Nephron (organoid): ENCODE measurements at regions not wholly inside any gene's neighbourhood (a gene's known extent, or its start where the extent isn't known, plus 50 kb on each side); places are given as distances from the start of the nearest gene placed in this dataset.

Experiments
- H3K27ac Mint-ChIP-seq, 3 experiments: 2 replicates each; pipeline ENCODE4 v1.8.0; 2020; ENCODE audit warnings: mixed read lengths in 3 of 3, mild to moderate bottlenecking in 2 of 3, moderate library complexity in 1 of 3
- H3K27me3 Mint-ChIP-seq: 2 replicates; pipeline ENCODE4 v1.8.0; 2021; ENCODE audit warnings: low read depth, mild to moderate bottlenecking, moderate library complexity, mixed read lengths
- H3K36me3 Mint-ChIP-seq: 2 replicates; pipeline ENCODE4 v1.8.0; 2020; ENCODE audit warnings: low read depth, mixed read lengths
- H3K4me1 Mint-ChIP-seq: 2 replicates; pipeline ENCODE4 v1.8.0; 2020; ENCODE audit warnings: mixed read lengths
- H3K4me3 Mint-ChIP-seq, 3 experiments: 2 replicates each; pipeline ENCODE4 v1.8.0; 2020; ENCODE audit warnings: mild to moderate bottlenecking in 3 of 3, mixed read lengths in 3 of 3, moderate library complexity in 2 of 3
- H3K9me3 Mint-ChIP-seq: 2 replicates; pipeline ENCODE4 v1.8.0; 2020; ENCODE audit warnings: mixed read lengths
- TF ChIP-seq, protein P1 (sequence below), 3 experiments: fragments of 200-600 bp; sonication (generic); IDR thresholded peaks; one replicate each; pipeline ENCODE4 v1.5.0; 2021; ENCODE audit warnings: antibody characterized with exemption in 3 of 3; ENCODE audit not compliant: unreplicated experiment in 3 of 3

DNA sequence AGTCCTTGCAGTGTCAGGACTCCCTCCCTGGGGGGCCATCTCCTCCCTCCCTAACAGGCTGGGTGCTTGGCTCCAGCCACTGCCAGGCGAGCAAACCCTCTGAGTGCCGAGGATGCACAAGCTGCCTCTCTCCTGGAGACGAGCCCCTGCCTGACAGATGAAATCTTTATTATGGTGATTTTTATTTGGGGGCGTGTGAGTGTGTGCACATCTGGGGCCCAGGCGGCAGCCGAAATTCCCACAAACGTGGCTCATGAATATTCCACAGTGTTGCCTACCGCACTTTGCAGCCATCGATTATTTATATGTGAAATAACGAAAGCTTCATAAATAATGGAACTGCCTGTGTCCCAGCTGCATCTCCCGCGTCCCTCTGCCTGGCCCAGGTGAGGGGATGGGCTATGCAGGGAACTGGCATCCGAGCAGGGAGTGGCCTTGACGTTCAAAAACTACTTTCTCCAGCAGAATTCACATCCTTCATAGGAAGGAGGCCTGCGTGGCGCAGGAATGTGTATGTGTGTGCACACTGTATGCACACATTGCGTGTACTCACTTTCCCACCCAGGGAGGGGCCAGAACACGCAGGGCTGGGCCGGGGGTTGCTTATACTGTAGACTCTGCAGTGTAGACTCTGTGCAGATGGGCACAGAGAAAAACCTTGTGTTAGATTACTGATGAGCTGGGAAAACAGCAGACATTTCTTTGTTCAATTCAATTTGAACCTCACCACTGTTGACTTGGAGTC is 73.1 kb downstream of the UBIAD1 start:
- peaks cover 57% of the 10 kb centered on the region for H3K27me3 Mint-ChIP-seq
- no peak overlapping the region for H3K4me3 Mint-ChIP-seq
- no peaks in the 10 kb centered on the region for H3K36me3 Mint-ChIP-seq
- peaks cover 4% of the 10 kb centered on the region for H3K9me3 Mint-ChIP-seq
- H3K4me1 Mint-ChIP-seq: peaks cover 41% of the 10 kb centered on the region
- TF ChIP-seq, protein P1, sequence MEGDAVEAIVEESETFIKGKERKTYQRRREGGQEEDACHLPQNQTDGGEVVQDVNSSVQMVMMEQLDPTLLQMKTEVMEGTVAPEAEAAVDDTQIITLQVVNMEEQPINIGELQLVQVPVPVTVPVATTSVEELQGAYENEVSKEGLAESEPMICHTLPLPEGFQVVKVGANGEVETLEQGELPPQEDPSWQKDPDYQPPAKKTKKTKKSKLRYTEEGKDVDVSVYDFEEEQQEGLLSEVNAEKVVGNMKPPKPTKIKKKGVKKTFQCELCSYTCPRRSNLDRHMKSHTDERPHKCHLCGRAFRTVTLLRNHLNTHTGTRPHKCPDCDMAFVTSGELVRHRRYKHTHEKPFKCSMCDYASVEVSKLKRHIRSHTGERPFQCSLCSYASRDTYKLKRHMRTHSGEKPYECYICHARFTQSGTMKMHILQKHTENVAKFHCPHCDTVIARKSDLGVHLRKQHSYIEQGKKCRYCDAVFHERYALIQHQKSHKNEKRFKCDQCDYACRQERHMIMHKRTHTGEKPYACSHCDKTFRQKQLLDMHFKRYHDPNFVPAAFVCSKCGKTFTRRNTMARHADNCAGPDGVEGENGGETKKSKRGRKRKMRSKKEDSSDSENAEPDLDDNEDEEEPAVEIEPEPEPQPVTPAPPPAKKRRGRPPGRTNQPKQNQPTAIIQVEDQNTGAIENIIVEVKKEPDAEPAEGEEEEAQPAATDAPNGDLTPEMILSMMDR (IDR thresholded peaks at IDR 0.05; ENCODE audit: unreplicated experiment in 3 of 3): no peak
- peak overlapping the region in 1 of 3 experiments; percentile 35 for H3K27ac Mint-ChIP-seq

- Mint-ChIP-seq H3K9me3 (peaks cover 8% of the 10 kb centered on the region), H3K4me3 (no peak overlapping the region), H3K4me1 (peaks cover 23% of the 10 kb centered on the region), H3K36me3 (no peaks in the 10 kb centered on the region), H3K27ac (no peak overlapping the region), H3K27me3 (peaks cover 57% of the 10 kb centered on the region)
- TF ChIP-seq, protein P1 (IDR thresholded peaks at IDR 0.05; ENCODE audit: unreplicated experiment in 3 of 3): no peak
Observed at GRCh38 chr1:11350265-11350664, 77.3 kb downstream of the UBIAD1 start.

DNA sequence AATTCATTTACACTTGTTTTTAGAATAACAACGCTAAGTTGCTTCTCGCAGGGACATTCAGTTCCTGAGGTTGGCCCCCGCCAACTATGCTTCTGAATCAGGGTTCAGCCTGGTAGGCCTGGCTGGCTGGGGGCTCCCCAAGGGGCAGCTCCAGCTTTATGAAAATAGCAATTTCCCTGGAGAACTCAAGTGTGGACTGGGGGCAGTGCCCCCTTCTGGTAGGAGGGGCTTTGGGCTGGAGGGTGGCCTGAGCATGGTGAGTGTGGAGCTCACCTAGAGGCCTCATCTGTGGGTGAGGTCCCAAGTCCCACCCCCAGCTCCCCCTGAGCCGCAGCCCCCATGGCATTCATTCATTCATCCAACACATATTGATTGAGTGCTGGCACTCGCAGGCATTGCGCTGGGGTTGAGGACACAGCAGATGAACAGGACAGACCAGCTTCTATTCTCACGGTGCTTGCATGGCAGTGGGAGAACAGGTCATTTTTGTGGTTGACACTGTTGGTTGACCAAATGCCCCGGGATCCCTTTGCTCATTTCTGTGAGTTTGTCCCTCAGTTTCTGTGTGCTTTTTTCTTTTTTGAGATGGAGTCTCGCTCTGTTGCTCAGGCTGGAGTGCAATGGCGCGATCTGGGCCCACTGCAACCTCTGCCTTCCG is 79.2 kb downstream of the UBIAD1 start:
- no peaks in the 10 kb centered on the region for H3K36me3 Mint-ChIP-seq
- H3K9me3 Mint-ChIP-seq: peaks cover 8% of the 10 kb centered on the region
- H3K27me3 Mint-ChIP-seq: peaks cover 56% of the 10 kb centered on the region
- TF ChIP-seq, protein P1 (IDR thresholded peaks at IDR 0.05; ENCODE audit: unreplicated experiment in 3 of 3): no peak
- peaks cover 17% of the 10 kb centered on the region for H3K4me1 Mint-ChIP-seq
- no peak overlapping the region for H3K27ac Mint-ChIP-seq
- no peak overlapping the region for H3K4me3 Mint-ChIP-seq

DNA sequence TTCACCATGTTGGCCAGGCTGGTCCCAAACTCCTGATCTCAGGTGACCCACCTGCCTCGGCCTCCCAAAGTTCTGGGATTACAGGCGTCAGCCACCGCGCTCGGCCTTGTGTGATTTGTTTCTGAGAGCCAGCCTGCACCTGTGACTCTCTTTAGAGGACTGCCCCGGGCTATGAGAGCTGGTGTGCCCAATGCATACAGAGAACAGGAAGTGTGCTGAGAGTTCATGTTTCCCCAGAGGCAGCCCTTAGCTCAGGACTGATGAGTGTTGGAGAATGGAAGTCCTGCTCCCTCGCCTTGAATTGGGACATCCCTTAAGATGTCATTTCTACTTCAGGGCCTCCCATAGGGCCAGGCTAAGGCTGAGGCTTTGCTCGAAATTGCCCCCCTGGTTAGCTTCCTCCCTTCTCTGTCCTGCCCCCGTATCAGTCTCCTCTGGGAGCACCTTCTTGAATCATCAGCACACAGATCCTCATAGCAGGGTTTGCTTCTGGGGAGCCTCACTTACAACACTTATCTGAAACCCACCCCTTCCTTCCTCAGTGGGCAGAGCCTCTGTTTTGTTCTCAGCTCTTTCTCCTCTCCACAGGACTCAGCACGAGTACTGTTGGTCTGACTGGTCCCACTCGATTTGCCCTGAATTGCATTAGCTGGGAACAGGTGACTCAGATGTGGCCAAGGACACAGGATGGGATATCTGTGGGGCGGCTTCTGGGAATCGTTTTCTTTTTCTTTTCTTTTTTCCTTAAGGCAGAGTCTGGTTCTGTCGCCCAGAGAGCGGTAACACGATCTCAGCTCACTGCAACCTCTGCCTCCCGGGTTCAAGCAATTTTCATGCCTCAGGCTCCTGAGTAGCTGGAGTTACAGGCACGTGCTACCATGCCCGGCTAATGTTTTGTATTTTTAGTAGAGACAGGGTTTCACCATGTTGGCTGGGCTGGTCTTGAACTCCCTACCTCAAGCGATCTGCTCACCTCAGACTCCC is 80.1 kb downstream of the UBIAD1 start:
- Mint-ChIP-seq H3K36me3 (no peaks in the 10 kb centered on the region), H3K9me3 (peaks cover 8% of the 10 kb centered on the region), H3K27me3 (peaks cover 55% of the 10 kb centered on the region), H3K4me3 (no peak overlapping the region), H3K4me1 (peaks cover 22% of the 10 kb centered on the region), H3K27ac (peak overlapping the region in 1 of 3 experiments; percentile 0)
- TF ChIP-seq, protein P1 (IDR thresholded peaks at IDR 0.05; ENCODE audit: unreplicated experiment in 3 of 3): no peak

GRCh38 chr1:11354893-11355553 is 82.0 kb downstream of the UBIAD1 start:
- H3K4me3 Mint-ChIP-seq: peak overlapping the region in 1 of 3 experiments; percentile 38
- peaks cover 8% of the 10 kb centered on the region for H3K9me3 Mint-ChIP-seq
- peaks cover 22% of the 10 kb centered on the region for H3K4me1 Mint-ChIP-seq
- TF ChIP-seq, protein P1 (IDR thresholded peaks at IDR 0.05; ENCODE audit: unreplicated experiment in 3 of 3): no peak
- H3K36me3 Mint-ChIP-seq: no peaks in the 10 kb centered on the region
- H3K27ac Mint-ChIP-seq: peak overlapping the region in 1 of 3 experiments; percentile 75
- H3K27me3 Mint-ChIP-seq: peaks cover 57% of the 10 kb centered on the region
